H1 (cell line): ENCODE measurements at regions not wholly inside any gene's neighbourhood (a gene's known extent, or its start where the extent isn't known, plus 50 kb on each side); places are given as distances from the start of the nearest gene placed in this dataset.

Experiments
- EP300 ChIP-seq, 2 experiments: IDR thresholded peaks; 1 replicate in 1 of 2; 2 replicates in 1 of 2; pipeline ENCODE4 v1.6.1; 2011 to 2012; ENCODE audit warnings: low read depth in 2 of 2, low read length in 2 of 2, mild to moderate bottlenecking in 2 of 2, borderline replicate concordance in 1 of 2, inconsistent platforms in 1 of 2, moderate library complexity in 1 of 2
- RXRA ChIP-seq: IDR thresholded peaks from 2 replicates; pipeline ENCODE4 v1.6.1; 2011; ENCODE audit warnings: low read depth, mild to moderate bottlenecking, low read length, moderate library complexity; ENCODE audit not compliant: insufficient read depth
- YY1 ChIP-seq: IDR thresholded peaks from 2 replicates; pipeline ENCODE4 v1.6.1; 2011; ENCODE audit warnings: low read depth, mild to moderate bottlenecking, low read length
- TF ChIP-seq, protein P1 (sequence below): fragments of 300-600 bp; sonication (generic); IDR thresholded peaks from 2 replicates; pipeline ENCODE4 v1.7.1; 2012; ENCODE audit warnings: low read length, moderate library complexity, mild to moderate bottlenecking, inconsistent platforms; ENCODE audit not compliant: insufficient replicate concordance

DNA sequence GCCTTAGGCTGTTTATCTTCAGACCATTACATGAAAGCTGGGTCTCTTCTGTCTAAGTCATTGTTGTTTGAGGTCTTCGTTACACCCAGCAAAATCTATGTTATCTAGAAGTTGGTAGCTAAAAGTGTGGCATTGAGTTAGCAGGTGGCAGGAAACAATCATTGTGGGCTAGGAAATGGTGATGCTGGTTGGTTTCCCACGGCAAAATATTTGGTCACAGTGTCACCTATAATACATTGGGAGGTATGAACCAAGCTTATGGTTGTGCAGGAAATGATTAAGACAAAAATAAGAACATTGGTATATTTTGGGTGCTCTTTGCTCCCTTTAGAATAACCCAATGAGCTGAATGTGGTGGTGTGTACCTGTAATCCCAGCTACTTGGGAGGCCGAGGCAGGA, 169.7 kb downstream of the TRIM33 start (continued):
- TF ChIP-seq, protein P1, sequence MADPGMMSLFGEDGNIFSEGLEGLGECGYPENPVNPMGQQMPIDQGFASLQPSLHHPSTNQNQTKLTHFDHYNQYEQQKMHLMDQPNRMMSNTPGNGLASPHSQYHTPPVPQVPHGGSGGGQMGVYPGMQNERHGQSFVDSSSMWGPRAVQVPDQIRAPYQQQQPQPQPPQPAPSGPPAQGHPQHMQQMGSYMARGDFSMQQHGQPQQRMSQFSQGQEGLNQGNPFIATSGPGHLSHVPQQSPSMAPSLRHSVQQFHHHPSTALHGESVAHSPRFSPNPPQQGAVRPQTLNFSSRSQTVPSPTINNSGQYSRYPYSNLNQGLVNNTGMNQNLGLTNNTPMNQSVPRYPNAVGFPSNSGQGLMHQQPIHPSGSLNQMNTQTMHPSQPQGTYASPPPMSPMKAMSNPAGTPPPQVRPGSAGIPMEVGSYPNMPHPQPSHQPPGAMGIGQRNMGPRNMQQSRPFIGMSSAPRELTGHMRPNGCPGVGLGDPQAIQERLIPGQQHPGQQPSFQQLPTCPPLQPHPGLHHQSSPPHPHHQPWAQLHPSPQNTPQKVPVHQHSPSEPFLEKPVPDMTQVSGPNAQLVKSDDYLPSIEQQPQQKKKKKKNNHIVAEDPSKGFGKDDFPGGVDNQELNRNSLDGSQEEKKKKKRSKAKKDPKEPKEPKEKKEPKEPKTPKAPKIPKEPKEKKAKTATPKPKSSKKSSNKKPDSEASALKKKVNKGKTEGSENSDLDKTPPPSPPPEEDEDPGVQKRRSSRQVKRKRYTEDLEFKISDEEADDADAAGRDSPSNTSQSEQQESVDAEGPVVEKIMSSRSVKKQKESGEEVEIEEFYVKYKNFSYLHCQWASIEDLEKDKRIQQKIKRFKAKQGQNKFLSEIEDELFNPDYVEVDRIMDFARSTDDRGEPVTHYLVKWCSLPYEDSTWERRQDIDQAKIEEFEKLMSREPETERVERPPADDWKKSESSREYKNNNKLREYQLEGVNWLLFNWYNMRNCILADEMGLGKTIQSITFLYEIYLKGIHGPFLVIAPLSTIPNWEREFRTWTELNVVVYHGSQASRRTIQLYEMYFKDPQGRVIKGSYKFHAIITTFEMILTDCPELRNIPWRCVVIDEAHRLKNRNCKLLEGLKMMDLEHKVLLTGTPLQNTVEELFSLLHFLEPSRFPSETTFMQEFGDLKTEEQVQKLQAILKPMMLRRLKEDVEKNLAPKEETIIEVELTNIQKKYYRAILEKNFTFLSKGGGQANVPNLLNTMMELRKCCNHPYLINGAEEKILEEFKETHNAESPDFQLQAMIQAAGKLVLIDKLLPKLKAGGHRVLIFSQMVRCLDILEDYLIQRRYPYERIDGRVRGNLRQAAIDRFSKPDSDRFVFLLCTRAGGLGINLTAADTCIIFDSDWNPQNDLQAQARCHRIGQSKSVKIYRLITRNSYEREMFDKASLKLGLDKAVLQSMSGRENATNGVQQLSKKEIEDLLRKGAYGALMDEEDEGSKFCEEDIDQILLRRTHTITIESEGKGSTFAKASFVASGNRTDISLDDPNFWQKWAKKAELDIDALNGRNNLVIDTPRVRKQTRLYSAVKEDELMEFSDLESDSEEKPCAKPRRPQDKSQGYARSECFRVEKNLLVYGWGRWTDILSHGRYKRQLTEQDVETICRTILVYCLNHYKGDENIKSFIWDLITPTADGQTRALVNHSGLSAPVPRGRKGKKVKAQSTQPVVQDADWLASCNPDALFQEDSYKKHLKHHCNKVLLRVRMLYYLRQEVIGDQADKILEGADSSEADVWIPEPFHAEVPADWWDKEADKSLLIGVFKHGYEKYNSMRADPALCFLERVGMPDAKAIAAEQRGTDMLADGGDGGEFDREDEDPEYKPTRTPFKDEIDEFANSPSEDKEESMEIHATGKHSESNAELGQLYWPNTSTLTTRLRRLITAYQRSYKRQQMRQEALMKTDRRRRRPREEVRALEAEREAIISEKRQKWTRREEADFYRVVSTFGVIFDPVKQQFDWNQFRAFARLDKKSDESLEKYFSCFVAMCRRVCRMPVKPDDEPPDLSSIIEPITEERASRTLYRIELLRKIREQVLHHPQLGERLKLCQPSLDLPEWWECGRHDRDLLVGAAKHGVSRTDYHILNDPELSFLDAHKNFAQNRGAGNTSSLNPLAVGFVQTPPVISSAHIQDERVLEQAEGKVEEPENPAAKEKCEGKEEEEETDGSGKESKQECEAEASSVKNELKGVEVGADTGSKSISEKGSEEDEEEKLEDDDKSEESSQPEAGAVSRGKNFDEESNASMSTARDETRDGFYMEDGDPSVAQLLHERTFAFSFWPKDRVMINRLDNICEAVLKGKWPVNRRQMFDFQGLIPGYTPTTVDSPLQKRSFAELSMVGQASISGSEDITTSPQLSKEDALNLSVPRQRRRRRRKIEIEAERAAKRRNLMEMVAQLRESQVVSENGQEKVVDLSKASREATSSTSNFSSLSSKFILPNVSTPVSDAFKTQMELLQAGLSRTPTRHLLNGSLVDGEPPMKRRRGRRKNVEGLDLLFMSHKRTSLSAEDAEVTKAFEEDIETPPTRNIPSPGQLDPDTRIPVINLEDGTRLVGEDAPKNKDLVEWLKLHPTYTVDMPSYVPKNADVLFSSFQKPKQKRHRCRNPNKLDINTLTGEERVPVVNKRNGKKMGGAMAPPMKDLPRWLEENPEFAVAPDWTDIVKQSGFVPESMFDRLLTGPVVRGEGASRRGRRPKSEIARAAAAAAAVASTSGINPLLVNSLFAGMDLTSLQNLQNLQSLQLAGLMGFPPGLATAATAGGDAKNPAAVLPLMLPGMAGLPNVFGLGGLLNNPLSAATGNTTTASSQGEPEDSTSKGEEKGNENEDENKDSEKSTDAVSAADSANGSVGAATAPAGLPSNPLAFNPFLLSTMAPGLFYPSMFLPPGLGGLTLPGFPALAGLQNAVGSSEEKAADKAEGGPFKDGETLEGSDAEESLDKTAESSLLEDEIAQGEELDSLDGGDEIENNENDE: no peak
- TF ChIP-seq YY1 (no peak), RXRA (no peak), EP300 (IDR thresholded peaks at IDR 0.05; ENCODE audit: borderline replicate concordance in 1 of 2, low read depth in 2 of 2, low read length in 2 of 2) (no peak)
